GM19025 (cell line): ENCODE measurements at regions not wholly inside any gene's neighbourhood (a gene's known extent, or its start where the extent isn't known, plus 50 kb on each side); places are given as distances from the start of the nearest gene placed in this dataset.

Source experiments
- ATAC-seq: cut with Tn5 transposase; IDR thresholded peaks from one replicate; pipeline ENCODE4 v1.9.1; 2021; ENCODE audit warnings: mild to moderate bottlenecking, low read depth, moderate library complexity; ENCODE audit not compliant: unreplicated experiment

DNA sequence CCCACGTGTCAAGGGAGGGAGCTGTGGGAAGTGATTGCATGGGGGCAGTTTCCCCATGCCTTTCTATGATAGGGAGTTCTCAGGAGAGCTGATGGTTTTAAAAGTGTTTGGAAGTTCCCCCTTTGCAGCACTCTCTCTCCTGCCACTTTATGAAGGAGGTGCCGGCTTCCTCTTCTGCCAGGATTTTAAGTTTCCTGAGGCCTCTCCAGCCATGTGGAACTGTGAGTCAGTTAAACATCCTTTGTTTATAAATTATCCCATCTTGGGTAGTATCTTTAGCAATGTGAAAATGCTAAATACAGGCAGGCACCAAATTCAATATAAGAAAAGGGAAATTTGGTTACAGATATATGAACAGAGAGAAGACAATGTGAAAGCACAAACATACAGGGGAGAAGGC, 96.4 kb upstream of the EPHA7 start:
- no peak for ATAC-seq

DNA sequence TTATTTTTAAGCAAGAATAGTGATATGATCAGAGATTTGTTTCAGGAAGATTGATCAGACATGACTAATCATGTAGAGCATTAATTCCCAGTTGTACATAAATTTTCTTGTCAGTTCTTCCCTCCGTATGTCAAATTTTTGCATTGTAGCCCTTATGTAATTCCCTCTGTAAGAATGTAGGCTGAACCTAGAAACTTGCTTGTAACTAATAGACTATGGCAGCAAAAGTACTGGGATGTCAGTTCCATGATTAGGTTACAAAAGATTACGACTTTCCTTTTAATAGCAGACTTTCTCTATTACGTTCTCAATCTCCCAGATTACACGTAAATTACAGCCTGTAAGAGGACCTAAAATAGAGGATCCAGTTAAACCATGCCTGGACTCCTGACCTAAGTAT, 79.4 kb upstream of the EPHA7 start:
- ATAC-seq: no peak

DNA sequence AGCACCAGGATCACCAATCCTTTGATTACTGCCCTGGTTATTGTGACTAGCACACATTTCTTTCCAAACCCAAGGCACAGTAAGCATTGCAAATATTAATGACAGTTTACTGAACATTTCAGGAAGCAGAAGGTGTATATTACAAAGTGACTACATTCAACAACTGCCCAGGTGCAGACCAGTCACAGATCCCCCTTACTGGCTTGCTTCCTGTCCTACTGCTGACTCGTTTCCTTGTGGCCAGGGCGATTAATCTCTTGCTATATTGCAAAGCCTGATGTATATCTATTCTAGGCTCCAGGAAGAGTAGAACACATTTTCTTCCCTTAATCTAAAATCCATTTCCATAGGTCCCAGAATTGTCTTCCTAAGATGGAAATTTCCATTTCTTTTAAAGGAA, 77.2 kb upstream of the EPHA7 start:
- no peak for ATAC-seq

DNA sequence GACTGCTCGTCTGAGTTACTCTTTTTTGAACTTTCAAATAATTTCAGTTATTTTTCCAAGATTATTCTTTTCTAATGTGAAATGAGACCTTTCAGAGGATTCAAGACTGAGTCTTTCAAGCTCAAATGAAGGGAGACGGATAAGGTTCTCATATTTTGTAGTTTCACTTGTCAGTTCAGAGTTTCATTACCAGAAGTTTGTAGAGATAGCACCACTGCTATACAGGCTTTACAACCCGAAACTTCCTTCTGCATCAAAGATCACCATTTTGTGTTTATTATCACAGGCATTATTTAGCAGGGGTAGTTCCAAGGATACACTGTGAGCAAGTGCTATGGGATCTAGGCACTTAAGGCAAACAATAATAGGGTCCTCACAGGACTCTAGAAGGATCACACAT, 74.7 kb upstream of the EPHA7 start:
- no peak for ATAC-seq

DNA sequence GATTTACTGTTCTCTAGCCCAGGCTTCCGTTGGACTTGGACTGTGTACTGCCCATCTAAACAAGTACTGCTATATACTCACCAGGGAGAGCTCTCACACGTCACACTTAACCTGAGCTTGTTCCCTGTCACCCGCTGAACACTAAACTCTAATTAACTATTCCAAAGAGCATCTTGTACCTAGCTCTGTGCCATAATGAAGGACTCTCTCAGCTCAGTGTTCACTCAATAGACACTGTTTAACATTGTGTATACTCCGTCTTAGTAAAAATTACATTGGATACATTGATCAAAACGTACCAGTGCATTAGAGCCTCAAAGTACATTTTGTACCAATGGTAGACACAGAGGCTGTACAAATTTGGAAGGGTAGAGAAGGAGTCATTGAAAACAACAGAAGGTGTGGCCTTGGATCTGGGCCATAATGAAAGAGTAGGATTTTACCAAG, 55.4 kb upstream of the EPHA7 start:
- ATAC-seq: no peak

DNA sequence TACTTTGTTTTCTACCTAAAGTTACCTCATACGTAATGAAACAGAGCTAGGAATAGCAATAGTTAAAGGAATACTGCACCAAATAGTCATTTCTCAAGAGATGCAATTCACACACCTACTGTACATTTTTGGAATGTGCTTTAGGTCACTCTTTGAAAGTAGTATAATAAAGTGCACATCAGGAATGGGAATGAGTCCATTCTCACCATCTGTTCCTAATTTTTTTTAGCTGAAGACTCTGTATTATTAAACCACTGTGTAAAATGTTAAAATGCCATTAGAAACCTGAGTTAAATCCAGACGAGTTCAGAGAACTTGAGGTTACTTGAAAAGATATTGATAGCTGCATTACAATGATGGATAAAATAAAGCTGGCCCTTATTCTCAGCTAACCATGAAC, 51.9 kb upstream of the EPHA7 start:
- ATAC-seq: no peak
